NCI-H774 (cell line): ENCODE measurements at regions not wholly inside any gene's neighbourhood (a gene's known extent, or its start where the extent isn't known, plus 50 kb on each side); places are given as distances from the start of the nearest gene placed in this dataset.

Experiments used
- DNase-seq: peaks from one replicate; lab custom pipeline; 2025; lab: John Stamatoyannopoulos, UW

DNA sequence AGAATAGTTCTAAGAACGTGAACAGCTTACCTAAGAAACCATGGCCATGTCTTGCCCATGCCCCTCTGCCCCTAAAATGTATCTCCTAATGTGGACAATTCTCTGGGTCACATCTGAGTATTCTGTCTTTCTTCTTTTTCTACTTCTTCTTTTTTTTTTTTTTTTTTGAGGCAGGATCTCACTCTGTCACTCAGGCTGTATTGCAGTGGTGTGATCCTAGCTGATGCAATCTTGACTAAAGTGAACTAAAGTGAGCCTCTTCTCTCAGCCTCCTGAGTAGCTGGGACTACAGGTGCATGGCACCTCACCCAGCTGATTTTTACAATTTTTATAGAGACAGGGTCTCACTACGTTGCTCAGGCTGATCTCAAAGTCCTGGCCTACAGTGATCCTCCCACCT lies 204.8 kb upstream of the ZPLD1 start:
- no peak for DNase-seq

- DNase-seq, result no peak
These were observed 200.9 kb upstream of the ZPLD1 start for GRCh38 chr3:102233881-102234280.

- no peak for DNase-seq
These were observed 199.1 kb upstream of the ZPLD1 start for GRCh38 chr3:102235679-102236078.

GRCh38 chr3:102237181-102237580 lies 197.6 kb upstream of the ZPLD1 start:
- DNase-seq, result no peak

- no peak for DNase-seq
These were observed 197.0 kb upstream of the ZPLD1 start for GRCh38 chr3:102237838-102238237.

GRCh38 chr3:102238362-102238761 lies 196.5 kb upstream of the ZPLD1 start:
- DNase-seq, result peak; percentile 56

- no peak for DNase-seq
These were observed 194.1 kb upstream of the ZPLD1 start for GRCh38 chr3:102240720-102241119.

- no peak for DNase-seq
These were observed 185.7 kb upstream of the ZPLD1 start for GRCh38 chr3:102248981-102249705.

DNA sequence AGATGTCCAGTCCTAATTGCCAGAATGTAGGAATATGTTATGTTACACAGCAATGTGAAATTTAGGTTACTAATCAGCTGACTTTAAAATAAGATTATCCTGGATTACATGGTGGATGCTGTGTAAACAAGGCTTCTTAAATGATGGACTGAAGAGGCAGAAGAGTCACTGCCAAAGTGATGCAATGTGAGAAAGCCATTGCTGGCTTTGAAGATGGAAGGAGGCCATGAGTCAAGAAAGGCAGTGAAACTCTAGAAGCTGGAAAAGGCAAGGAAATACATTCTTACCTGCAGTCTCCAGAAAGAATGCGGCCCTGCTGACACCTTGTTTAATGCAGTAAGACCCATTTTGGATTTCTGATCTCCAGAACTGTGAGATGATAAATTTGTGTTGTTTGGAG lies 179.1 kb upstream of the ZPLD1 start:
- DNase-seq, result no peak

- no peak for DNase-seq
These were observed 176.1 kb upstream of the ZPLD1 start for GRCh38 chr3:102258666-102259227.

- no peak for DNase-seq
These were observed 175.2 kb upstream of the ZPLD1 start for GRCh38 chr3:102259663-102260062.

DNA sequence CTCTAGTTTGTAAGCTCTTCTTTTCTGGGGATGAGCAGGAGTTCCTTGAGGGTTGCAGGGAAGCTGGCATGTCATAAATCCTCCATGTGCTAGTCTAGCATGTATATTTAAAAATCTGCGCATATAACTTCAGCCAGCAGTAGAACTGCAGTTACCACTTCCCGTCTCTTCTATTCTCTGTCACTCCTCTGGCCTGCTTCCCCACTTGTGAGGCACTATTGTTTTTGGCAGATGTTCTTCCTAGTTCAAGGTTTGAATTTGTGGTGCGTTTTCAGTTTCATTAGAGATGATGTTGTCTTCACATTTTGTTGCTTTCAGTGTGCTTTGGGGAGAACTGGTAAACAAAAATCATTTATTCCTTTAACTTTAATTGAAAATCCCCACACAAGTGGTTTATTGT lies 169.1 kb upstream of the ZPLD1 start:
- DNase-seq, result no peak

- no peak for DNase-seq
These were observed 165.4 kb upstream of the ZPLD1 start for GRCh38 chr3:102269406-102269805.

DNA sequence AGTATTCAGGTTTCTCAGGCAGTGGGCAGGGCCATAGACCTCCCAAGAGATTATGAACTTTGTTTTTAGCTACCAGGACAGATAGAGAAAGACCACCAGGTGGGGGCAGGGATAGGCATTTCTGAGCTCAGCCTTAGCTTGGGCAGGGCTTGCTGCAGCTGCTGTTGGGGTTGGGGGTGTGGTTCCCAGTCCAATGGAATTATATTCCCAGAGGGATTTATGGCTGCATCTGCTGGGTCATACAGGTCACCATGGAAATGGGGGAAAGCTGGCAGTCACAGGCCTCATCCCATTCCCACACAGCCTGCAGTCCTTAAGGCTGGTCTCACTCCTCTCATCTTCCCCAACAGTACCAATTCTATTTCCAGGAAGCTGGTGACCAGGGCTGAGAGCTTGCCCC lies 144.6 kb upstream of the ZPLD1 start:
- no peak for DNase-seq

GRCh38 chr3:102295756-102296155 lies 139.1 kb upstream of the ZPLD1 start:
- DNase-seq, result no peak

DNA sequence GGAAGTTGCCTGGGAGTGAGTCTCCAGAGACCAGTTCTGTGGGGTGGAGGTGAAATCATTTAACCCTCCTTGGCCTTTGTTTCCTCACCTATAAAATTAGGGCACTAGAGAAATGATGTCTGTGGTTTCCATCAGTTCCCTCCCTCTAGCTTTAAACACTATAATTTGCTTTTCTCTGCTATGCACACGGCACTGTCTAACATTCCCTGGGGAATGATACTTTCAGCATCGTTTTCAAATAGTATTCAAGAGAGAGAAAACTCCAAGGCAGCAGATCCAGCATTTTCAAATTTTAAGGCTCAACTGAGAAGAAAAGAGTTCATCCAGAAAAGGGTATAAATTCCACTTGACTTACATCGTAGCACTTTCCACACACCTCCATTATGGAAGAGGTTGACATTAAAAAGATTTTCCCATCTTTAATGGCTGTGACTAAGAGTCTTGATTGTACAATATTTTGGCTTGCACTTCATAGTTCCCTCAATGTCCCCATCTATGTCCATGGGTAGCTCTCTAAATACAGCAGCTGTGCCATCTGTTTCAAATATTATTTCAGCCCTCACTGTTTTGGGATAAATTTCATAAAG lies 137.7 kb upstream of the ZPLD1 start:
- DNase-seq, result no peak

DNA sequence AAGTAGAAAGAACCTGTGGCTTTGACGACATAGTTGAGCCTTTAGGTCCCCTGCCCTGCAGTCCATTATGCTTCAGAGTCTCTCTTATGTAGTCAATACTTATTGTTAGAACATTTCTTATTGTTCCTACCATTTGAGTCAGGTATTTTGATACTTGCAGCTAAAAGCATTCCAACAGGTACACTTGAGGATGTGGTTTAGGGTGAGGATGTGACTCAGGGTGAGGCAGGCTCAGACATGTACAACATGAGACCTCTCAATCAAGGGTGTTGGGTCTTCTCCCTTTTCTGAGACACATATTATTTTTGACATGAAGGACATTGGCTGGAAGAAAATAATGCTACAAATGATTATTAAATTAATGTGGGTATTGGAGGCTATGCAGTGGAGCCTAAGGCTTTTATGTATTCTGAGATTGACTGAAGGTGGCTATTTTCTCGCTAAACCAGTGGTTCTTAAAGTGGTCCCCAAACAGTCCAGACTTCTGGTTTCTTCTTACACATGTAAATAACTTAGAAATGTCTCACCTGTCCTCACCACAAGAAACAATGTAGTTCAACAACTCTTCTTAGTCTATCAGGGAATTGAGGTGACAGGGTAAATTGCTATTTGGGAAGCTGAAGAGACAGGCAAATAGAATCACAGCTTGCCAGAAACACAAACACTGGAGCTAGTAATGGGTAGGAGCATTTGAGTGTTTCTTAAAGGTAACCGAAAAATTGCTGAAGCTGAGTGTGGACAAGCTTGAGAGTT lies 135.5 kb upstream of the ZPLD1 start:
- no peak for DNase-seq

DNA sequence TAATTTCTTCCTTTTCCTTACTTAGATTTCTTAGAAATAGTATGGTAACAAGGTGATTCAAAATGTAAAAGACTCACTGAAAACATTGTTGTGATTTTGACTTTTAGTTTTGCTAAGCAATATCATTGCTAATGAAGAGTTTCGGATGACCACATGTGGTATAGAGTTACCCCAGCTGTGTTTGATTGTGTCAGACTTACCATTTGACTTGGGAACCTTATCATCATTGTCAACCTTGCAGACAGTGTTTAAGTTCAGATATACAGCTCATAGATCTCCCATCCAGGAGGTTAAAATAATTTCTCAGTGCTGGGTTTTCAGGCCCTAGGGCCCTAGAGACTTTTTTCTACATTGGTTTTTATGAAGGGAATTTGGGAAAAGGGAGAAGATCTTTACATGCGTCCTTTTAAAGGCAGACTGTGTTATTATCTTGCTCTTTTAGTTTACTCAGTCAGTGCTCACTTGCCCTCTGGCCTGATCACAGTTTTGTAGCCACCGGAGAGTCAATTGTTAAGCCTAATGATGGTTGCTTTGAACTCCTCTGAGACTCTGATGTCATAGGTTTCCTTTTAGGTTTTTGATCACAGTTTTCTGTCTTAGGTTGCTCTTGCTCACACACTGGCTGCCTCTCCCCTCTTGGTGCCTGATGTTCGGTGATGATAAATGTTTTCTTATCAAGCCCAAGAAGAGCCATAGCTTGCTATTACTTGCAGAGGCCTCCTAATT lies 133.5 kb upstream of the ZPLD1 start:
- DNase-seq, result no peak

DNA sequence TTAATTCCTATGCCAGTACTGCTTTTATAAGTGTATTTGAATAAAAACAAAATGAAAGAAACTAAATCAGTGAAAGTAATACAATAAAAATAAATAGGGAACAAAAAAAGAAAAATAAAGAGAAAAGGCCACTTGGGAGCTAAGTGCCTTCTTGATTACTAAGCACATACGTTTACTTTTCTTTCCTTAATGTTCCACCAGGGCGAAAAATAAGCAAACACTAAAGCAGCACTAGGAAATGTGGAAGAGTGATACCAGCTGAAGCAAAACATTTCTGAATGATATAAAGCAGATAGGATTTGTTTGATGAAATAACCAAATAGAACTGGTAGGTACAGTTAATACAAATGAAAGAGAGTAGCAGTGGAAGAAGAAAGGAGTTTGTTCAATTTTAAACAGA lies 132.8 kb upstream of the ZPLD1 start:
- no peak for DNase-seq

DNA sequence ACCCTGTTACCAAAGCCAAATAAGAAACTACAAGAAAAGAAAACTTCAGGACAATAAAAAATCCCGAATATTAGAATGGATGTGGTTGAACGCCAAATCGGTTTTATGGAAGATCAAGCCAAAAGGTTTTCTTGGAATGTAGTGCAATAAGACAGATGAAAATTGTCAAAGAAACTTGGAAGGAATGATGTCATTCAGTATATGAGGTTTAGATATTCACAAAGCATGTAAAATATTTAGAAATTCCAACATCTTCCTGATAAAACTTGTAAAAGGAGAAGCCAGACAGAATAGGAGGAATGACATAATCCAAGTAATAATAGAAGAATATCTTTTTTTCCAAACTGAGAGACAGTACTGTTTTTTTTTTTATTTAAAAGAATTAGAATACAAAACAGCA lies 130.3 kb upstream of the ZPLD1 start:
- no peak for DNase-seq

- no peak for DNase-seq
These were observed 127.4 kb upstream of the ZPLD1 start for GRCh38 chr3:102307442-102307841.

- DNase-seq, result no peak
These were observed 105.7 kb upstream of the ZPLD1 start for GRCh38 chr3:102329066-102329465.
